RPMI7951 (cell line): ENCODE measurements at regions not wholly inside any gene's neighbourhood (a gene's known extent, or its start where the extent isn't known, plus 50 kb on each side); places are given as distances from the start of the nearest gene placed in this dataset.
A peak's percentile ranks its signal among the peaks of the same experiment; 100 is the strongest.
"Not testable (repeated sequence)": the region's sequence is repeated elsewhere in the genome, so short reads cannot be mapped to it uniquely, and the experiment has no call there.

ENCODE experiments used
- DNase-seq: peaks from one replicate; pipeline ENCODE4 v3.0.0-alpha.2; 2012; ENCODE audit warnings: low read depth

GRCh38 chr4:86478151-86478550, 116.0 kb upstream of the PTPN13 start:
- not testable (repeated sequence) for DNase-seq

GRCh38 chr4:86481440-86481839, 112.7 kb upstream of the PTPN13 start:
- DNase-seq: no peak

- DNase-seq: peak; percentile 50
Measured at GRCh38 chr4:86482306-86483172, 111.6 kb upstream of the PTPN13 start.

GRCh38 chr4:86483173-86483490, 111.0 kb upstream of the PTPN13 start:
- no peak for DNase-seq

DNA sequence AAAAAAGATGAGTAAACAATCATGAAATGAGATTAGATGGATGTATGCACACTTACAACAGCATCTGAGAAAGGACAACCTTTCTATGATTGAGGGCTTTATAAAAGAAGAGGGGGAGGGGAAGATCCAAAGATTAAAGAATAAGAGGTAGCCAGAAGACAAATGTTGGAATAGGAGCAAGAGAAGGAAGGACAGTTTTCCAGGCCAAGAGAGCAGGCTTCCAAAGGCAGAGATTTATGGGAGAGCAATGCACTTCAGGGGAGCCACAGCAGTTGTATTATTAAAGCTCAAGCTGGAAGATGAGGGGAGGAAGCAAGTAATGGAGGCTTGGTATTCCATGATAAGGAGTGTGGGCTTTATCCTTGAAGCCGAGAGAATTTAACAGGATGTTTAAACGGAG, 110.3 kb upstream of the PTPN13 start:
- DNase-seq: no peak

DNA sequence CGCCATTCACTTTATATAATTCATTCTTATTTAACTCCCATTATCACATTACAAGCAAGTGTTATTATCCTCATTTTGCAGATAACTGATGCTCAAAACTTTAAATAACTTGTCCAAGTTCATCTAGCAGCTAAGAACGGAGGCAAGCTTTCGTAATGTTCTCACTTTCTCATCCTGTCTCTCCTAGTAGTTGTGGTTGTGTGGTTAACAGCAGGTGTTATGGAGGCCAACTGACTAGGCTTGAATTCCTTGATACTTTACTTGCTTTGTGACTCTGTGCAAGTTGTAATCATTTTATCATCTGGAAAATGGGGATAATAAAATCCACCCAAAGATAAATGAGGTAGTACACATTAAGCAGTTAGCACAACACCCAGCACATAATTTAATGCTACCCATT, 109.9 kb upstream of the PTPN13 start:
- DNase-seq: no peak

GRCh38 chr4:86487738-86488348, 106.3 kb upstream of the PTPN13 start:
- DNase-seq: no peak

GRCh38 chr4:86493460-86493859, 100.7 kb upstream of the PTPN13 start:
- DNase-seq: no peak

DNA sequence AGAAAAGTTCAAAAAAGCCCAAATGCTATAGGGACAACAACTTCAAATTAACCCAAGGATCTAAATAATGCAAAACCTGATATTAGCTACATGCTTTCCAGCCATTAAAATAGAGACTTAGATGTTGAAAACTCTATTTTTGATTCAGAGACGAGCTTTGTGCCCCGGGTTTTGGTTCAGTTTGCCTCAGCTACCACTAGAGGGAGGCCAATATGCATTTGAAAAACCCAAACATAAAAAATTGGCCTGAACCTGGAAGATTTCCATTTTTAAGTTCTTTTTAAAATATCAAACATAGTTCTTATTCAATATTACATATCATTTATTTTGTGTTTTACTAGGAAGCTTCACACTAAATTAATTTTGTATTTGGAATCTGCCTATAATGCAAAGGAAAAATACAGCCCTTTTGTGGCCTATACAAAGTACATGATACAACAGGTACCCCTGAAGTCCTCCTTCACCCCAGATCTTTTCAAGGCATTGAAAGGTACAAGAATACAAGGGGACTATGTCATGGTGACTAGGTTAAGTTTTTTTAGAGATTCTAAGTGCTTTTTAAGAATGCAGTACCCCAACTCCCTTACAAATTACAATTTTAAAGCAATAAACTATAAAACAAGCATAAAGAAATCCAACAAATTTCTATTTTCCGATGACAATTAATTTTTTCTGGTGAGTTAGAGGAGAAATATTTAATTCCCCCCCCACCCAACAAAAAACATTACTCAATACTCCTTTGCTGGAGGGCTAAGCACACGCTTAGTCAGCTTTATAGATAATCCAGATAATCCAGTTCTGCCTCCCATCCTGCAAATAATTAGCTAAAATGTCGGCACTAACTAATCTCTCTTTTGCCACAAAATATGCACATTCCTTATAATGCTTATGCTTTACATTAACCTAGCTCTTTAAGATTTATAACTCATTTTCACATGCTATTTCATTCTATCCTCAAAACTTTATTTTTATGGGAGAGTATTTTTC, 97.7 kb upstream of the PTPN13 start:
- peak; percentile 36 for DNase-seq

GRCh38 chr4:86497131-86497530, 97.0 kb upstream of the PTPN13 start:
- DNase-seq: peak; percentile 83

DNA sequence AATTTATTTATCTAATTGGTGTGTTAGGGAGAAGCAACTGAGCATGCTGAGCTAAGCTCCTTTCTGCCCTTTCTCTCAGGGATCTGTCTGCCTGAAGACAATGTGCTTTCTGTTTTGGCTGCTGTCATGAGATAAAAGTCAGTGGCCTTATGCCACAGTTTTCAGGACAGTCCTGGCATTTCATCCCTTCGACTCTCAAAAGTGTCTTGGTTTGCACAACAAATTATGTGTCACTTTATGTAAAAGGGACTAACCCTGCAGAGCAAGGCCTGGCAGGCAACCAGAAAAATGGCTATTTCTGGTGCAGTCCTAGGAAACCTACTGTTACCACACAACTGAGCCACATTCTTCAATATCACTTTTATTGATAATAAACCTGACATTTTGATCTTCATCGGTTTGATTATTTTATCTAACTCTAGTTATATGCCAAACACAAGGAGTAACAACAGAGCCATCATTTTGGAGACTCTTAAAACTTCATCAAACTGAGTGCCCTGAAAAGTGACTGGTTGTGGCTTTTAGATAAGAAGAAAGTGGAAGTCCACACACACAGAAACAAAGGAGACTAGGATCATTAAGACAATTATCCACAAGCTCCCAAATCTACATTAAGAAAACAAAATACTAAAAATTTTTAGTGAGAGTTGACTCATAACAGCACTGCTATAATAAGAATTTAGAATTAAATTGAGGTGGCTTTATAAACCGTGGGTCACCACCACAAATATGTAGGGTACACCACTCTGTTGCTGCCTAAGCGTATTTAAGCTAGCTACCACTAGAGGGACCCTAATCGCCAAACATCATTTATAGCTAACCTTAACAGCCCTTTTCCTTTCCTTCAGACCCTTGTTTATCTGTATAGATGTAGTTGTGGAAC, 95.9 kb upstream of the PTPN13 start:
- peak; percentile 60 for DNase-seq

- DNase-seq: no peak
Measured at GRCh38 chr4:86498863-86499166, 95.3 kb upstream of the PTPN13 start.

- no peak for DNase-seq
Measured at GRCh38 chr4:86500527-86500926, 93.6 kb upstream of the PTPN13 start.

- no peak for DNase-seq
Measured at GRCh38 chr4:86502081-86502480, 92.0 kb upstream of the PTPN13 start.

DNA sequence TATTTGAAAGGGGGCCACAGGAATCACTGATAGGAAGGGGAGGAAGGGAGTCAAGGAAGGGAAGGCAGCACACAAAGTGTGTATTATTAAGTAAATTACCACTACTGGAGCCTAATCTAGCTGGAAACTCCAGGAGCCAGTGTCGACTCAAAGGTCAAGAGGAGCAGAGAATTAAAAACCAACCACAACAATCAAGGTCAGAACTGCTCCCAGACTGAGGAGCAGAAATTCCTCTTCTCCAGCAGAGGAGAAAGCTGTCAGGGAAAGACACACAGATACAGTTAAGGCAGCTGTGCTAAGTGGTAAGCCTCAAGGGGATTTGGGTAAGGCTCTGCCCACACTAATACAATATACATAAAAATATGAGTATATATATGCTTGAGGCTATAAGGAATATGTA, 87.5 kb upstream of the PTPN13 start:
- DNase-seq: peak; percentile 43

- peak; percentile 85 for DNase-seq
Measured at GRCh38 chr4:86508436-86508835, 85.7 kb upstream of the PTPN13 start.

- DNase-seq: no peak
Measured at GRCh38 chr4:86511590-86511989, 82.5 kb upstream of the PTPN13 start.

GRCh38 chr4:86512631-86513030, 81.5 kb upstream of the PTPN13 start:
- no peak for DNase-seq

GRCh38 chr4:86515963-86516362, 78.2 kb upstream of the PTPN13 start:
- not testable (repeated sequence) for DNase-seq

- DNase-seq: peak; percentile 73
Measured at GRCh38 chr4:86521373-86521969, 72.6 kb upstream of the PTPN13 start.

- no peak for DNase-seq
Measured at GRCh38 chr4:86522349-86522748, 71.8 kb upstream of the PTPN13 start.
